K562 (cell line): ENCODE measurements at regions not wholly inside any gene's neighbourhood (a gene's known extent, or its start where the extent isn't known, plus 50 kb on each side); places are given as distances from the start of the nearest gene placed in this dataset.

Source experiments
- ATAC-seq: fragments of 200-7000 bp; cut with Tn5 transposase; 3 replicates; pipeline ENCODE4 v1.9.1; 2020; ENCODE audit warnings: moderate library complexity
- BruUV-seq: library from RNA; stranded (reverse); fragments of 400-500 nt; replicated peaks from 2 replicates; lab custom pipeline; 2021; lab: Mats Ljungman, UMichigan
- CTCF ChIA-PET: fragments of 300-600 bp; formaldehyde crosslinking; extraction: SDS; loops from one replicate; lab custom pipeline; 2021; ENCODE audit warnings: low intra/inter-chr PET ratio; lab: Yijun Ruan, JAX
- POLR2A ChIA-PET: fragments of 300-600, 350-650 bp; sonication (Branson Sonifier 250); formaldehyde crosslinking; extraction: SDS; loops from one replicate; lab custom pipeline; 2021; ENCODE audit warnings: antibody characterized with exemption, inconsistent platforms; lab: Yijun Ruan, JAX
- DNase-seq, 4 experiments: peaks; one replicate each; pipeline versions ENCODE4 v3.0.0 to v3.0.0-alpha.2; 2011 to 2018; ENCODE audit warnings: low spot score in 3 of 4, mixed read lengths in 3 of 4; ENCODE audit errors: extremely low read depth in 1 of 4
- FAIRE-seq: peaks from 2 replicates; lab custom pipeline; 2011; peaks lifted over from hg19 to GRCh38; lab: Jason Lieb, UNC
- H2AFZ ChIP-seq: 2 replicates; pipeline ENCODE4 v1.6.0; 2011; ENCODE audit warnings: low read depth, low read length, control low read depth, inconsistent platforms
- H3K27ac ChIP-seq: fragments of 200-600 bp; 3 replicates; pipeline ENCODE4 v1.8.0; 2011; ENCODE audit warnings: low read depth, mild to moderate bottlenecking, control low read depth, inconsistent platforms, low read length, moderate library complexity, mixed read lengths; ENCODE audit errors: extremely low read depth
- H3K27me3 ChIP-seq, 2 experiments: fragments of 300-600 bp in 1 of 2; 2 replicates in 1 of 2; 3 replicates in 1 of 2; pipeline versions ENCODE4 v1.6.0 to v1.8.0; 2011; ENCODE audit warnings: inconsistent platforms in 2 of 2, low read length in 2 of 2, mild to moderate bottlenecking in 1 of 2, mixed read lengths in 1 of 2, moderate library complexity in 1 of 2; ENCODE audit not compliant: control insufficient read depth in 2 of 2, insufficient read depth in 2 of 2
- H3K36me3 ChIP-seq: fragments of 300-600 bp; 3 replicates; pipeline ENCODE4 v1.8.0; 2011; ENCODE audit warnings: mild to moderate bottlenecking, low read length, inconsistent platforms; ENCODE audit not compliant: control insufficient read depth, insufficient read depth
- H3K4me1 ChIP-seq, 2 experiments: fragments of 200-600 bp in 1 of 2; replicated peaks in 1 of 2; 2 replicates in 1 of 2; 3 replicates in 1 of 2; pipeline versions ENCODE4 v1.5.1 to v1.8.0; 2011; ENCODE audit warnings: inconsistent platforms in 2 of 2, low read length in 2 of 2, mild to moderate bottlenecking in 1 of 2, mixed read lengths in 1 of 2, moderate library complexity in 1 of 2; ENCODE audit not compliant: control insufficient read depth in 2 of 2, insufficient read depth in 2 of 2
- H3K4me2 ChIP-seq: 2 replicates; pipeline ENCODE4 v1.6.1; 2011; ENCODE audit warnings: low read length, control low read depth, inconsistent platforms, mixed read lengths; ENCODE audit not compliant: insufficient read depth
- H3K4me3 ChIP-seq: fragments of 200-600 bp; sonication (generic), shearing (Covaris generic); 2 replicates; pipeline ENCODE4 v1.5.1; 2016; ENCODE audit warnings: control low read depth, inconsistent platforms
- H3K79me2 ChIP-seq: fragments of 200-600 bp; 3 replicates; pipeline ENCODE4 v1.8.0; 2011; ENCODE audit warnings: low read length, inconsistent platforms; ENCODE audit not compliant: control insufficient read depth, insufficient read depth
- H3K9ac ChIP-seq, 2 experiments: 2 replicates each; pipeline versions ENCODE4 v1.6.0 to v1.6.1; 2011; ENCODE audit warnings: low read depth in 2 of 2, low read length in 2 of 2, control low read depth in 1 of 2, inconsistent platforms in 1 of 2, mild to moderate bottlenecking in 1 of 2, mixed read lengths in 1 of 2; ENCODE audit not compliant: insufficient read depth in 1 of 2
- H3K9me1 ChIP-seq: one replicate; pipeline ENCODE4 v1.6.0; 2011; ENCODE audit warnings: inconsistent platforms, mild to moderate bottlenecking, low read length, moderate library complexity; ENCODE audit not compliant: control insufficient read depth, insufficient read depth
- H3K9me3 ChIP-seq: replicated peaks from 2 replicates; pipeline ENCODE4 v1.5.1; 2011; ENCODE audit warnings: low read depth, low read length, inconsistent platforms; ENCODE audit not compliant: control insufficient read depth, insufficient read depth
- H4K20me1 ChIP-seq: replicated peaks from 2 replicates; pipeline ENCODE4 v1.6.1; 2011; ENCODE audit warnings: low read length, inconsistent platforms, mixed read lengths; ENCODE audit not compliant: control insufficient read depth, insufficient read depth
- KAT2B ChIP-seq: IDR thresholded peaks from one replicate; pipeline ENCODE4 v1.6.1; 2012; ENCODE audit warnings: low read depth, mild to moderate bottlenecking, control low read depth, inconsistent platforms, low read length, moderate library complexity
- NFE2L1 ChIP-seq: fragments of 450-650 bp; IDR thresholded peaks from 2 replicates; pipeline ENCODE4 v1.6.1; 2016; ENCODE audit warnings: missing genetic modification characterization, low read depth, mild to moderate bottlenecking, missing compliant biosample characterization, moderate library complexity, borderline replicate concordance
- SMARCA4 ChIP-seq: fragments of 450-650 bp; IDR thresholded peaks from 2 replicates; pipeline ENCODE4 v1.6.1; 2016
- TAF1 ChIP-seq: IDR thresholded peaks from 2 replicates; pipeline ENCODE4 v1.6.1; 2011; ENCODE audit warnings: mild to moderate bottlenecking, low read length, moderate library complexity; ENCODE audit not compliant: insufficient read depth, control insufficient read depth, severe bottlenecking; ENCODE audit errors: extremely low read depth
- WGBS: fragments of 100-300 bp; shearing (Covaris generic); methylation state at CpG from one replicate; pipeline ENCODE4 v1.1.6; 2016; ENCODE audit warnings: low coverage, mixed read lengths; ENCODE audit not compliant: insufficient coverage; ENCODE audit errors: missing lambda C conversion rate; 5-methylcytosine and 5-hydroxymethylcytosine counted together
- in situ Hi-C: fragments of 300-500 bp; cut with MboI; formaldehyde crosslinking; loops from 4 replicates; pipeline ENCODE4 v1.15.0; 2018; ENCODE audit warnings: inconsistent platforms, mixed read lengths
- intact Hi-C: fragments of 100-400 bp; cut with micrococcal nuclease; formaldehyde crosslinking; loops from 2 replicates; pipeline ENCODE4 v1.14.2; 2022

DNA sequence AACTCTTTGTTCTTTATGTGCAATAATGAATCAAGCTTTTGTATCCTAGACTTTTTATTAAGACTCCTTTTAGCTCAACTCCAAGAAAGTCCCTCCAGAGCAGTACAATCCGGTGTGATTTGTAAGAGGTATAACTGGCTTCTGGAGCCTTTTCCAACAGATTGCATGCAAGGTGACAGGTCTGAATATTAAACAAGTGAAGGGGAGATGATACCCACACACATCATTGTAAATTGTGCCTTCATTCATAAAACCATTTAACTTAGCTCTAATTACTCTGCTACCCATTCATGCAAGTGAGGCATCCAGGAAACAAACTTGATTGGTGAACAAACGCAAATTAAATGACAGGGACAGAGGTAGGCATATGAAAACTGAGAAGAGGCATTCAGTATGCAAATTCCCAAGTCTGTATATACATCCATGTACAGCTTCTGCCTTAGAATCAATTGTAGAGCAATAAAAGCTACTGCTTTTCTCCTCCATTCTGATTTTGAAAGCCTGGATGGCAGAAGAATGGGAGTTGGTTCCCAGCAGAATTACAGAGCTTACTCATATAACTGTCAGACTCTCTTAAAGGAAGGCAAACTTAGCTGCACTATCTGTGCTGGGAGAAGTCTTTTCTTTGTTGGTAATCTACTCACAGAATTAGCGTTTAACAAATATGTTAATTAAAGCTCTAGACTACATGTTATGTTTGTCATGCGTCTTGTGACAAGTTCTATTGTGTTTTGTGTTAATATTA is 261.0 kb upstream of the CDH6 start:
- Histone ChIP-seq H3K27me3 (no peaks in the 10 kb centered on the region), H3K4me3 (no peak overlapping the region), H3K27ac (no peak overlapping the region), H3K4me1 (no peaks in the 10 kb centered on the region), H3K9me1 (no peaks in the 10 kb centered on the region), H4K20me1 (no peaks in the 10 kb centered on the region), H3K36me3 (no peaks in the 10 kb centered on the region), H3K9me3 (peaks cover 4% of the 10 kb centered on the region; the same call in 1 of the 2 replicates), H3K79me2 (no peaks in the 10 kb centered on the region), H3K9ac (no peak overlapping the region), H2AFZ (no peak overlapping the region), H3K4me2 (no peak overlapping the region)
- no TSS peak for BruUV-seq
- in situ Hi-C loops (no loop called here), intact Hi-C loops (no loop called here)
- WGBS = 0% methylated on average over 4 of the region's 4 CpGs
- FAIRE-seq (no peak), DNase-seq (no peak), ATAC-seq (no peak)
- POLR2A ChIA-PET = no interaction called here
- CTCF ChIA-PET = interaction anchor here (0.6 kb wide), 1 partner anchor 1088 kb away, joined by 3 read pairs; no protein-coding TSS in a partner anchor
- TF ChIP-seq KAT2B (no peak), NFE2L1 (tag) (no peak)

GRCh38 chr5:30930736-30931135 is 262.8 kb upstream of the CDH6 start:
- BruUV-seq = no TSS peak
- in situ Hi-C loops = no loop called here
- no peak for ATAC-seq

More at GRCh38 chr5:30930736-30931135, 262.8 kb upstream of the CDH6 start:
- H3K4me1 ChIP-seq = no peaks in the 10 kb centered on the region
- no peaks in the 10 kb centered on the region for H3K9me1 ChIP-seq
- intact Hi-C loops = no loop called here
- no peaks in the 10 kb centered on the region for H3K79me2 ChIP-seq
- CTCF ChIA-PET = no interaction called here
- no peak overlapping the region for H3K4me2 ChIP-seq
- FAIRE-seq = no peak
- H4K20me1 ChIP-seq = no peaks in the 10 kb centered on the region
- 0% methylated on average over 2 of the region's 2 CpGs for WGBS
- TF ChIP-seq TAF1 = no peak
- no peak for TF ChIP-seq SMARCA4
- TF ChIP-seq, all 486 proteins: peak for 0
- no peak overlapping the region for H3K4me3 ChIP-seq
- no peak for DNase-seq
- no peak overlapping the region for H3K9ac ChIP-seq
- POLR2A ChIA-PET = interaction anchor here (0.7 kb wide), 1 partner anchor 208 kb away, joined by 5 read pairs; no protein-coding TSS in a partner anchor
- no peak overlapping the region for H3K27ac ChIP-seq
- H3K36me3 ChIP-seq = no peaks in the 10 kb centered on the region
- no peak overlapping the region for H2AFZ ChIP-seq
- H3K27me3 ChIP-seq = no peaks in the 10 kb centered on the region
- peaks cover 4% of the 10 kb centered on the region; the same call in 1 of the 2 replicates for H3K9me3 ChIP-seq
